SK-N-MC (cell line): ENCODE measurements at regions not wholly inside any gene's neighbourhood (a gene's known extent, or its start where the extent isn't known, plus 50 kb on each side); places are given as distances from the start of the nearest gene placed in this dataset.

ENCODE experiments used
- DNase-seq: peaks from one replicate; pipeline ENCODE4 v3.0.0-alpha.2; 2011; ENCODE audit warnings: low read depth, low spot score
- H3K27ac ChIP-seq: fragments of 200-600 bp; sonication (generic); 2 replicates; pipeline ENCODE4 v1.5.1; 2016; ENCODE audit warnings: mixed run types
- H3K36me3 ChIP-seq: fragments of 200-600 bp; sonication (generic); 2 replicates; pipeline ENCODE4 v1.6.1; 2017; ENCODE audit warnings: antibody characterized with exemption, low read length, mixed read lengths; ENCODE audit not compliant: insufficient read depth
- H3K4me3 ChIP-seq: fragments of 200-600 bp; sonication (generic); 2 replicates; pipeline ENCODE4 v1.5.1; 2016
- H3K9ac ChIP-seq: fragments of 200-600 bp; sonication (generic); 2 replicates; pipeline ENCODE4 v1.8.0; 2017; ENCODE audit warnings: mixed run types, mixed read lengths; ENCODE audit not compliant: insufficient read length
- H3K9me3 ChIP-seq: fragments of 200-600 bp; sonication (generic); 2 replicates; pipeline ENCODE4 v1.6.1; 2017; ENCODE audit warnings: low read depth, mild to moderate bottlenecking, antibody characterized with exemption, low read length, moderate library complexity, mixed read lengths
- EZH2 ChIP-seq: fragments of 200-600 bp; sonication (generic); IDR thresholded peaks from one replicate; pipeline ENCODE4 v1.6.1; 2017; ENCODE audit warnings: antibody characterized with exemption
- FOXP2 ChIP-seq: optimal IDR thresholded peaks from 2 replicates; pipeline ENCODE3; 2011; ENCODE audit warnings: mild to moderate bottlenecking, moderate library complexity; ENCODE audit not compliant: insufficient read depth; ENCODE audit errors: extremely low read length, control extremely low read depth
- POLR2AphosphoS5 ChIP-seq: IDR thresholded peaks from 2 replicates; pipeline ENCODE4 v1.6.1; 2012; ENCODE audit warnings: mild to moderate bottlenecking, low read depth, low read length, borderline replicate concordance

DNA sequence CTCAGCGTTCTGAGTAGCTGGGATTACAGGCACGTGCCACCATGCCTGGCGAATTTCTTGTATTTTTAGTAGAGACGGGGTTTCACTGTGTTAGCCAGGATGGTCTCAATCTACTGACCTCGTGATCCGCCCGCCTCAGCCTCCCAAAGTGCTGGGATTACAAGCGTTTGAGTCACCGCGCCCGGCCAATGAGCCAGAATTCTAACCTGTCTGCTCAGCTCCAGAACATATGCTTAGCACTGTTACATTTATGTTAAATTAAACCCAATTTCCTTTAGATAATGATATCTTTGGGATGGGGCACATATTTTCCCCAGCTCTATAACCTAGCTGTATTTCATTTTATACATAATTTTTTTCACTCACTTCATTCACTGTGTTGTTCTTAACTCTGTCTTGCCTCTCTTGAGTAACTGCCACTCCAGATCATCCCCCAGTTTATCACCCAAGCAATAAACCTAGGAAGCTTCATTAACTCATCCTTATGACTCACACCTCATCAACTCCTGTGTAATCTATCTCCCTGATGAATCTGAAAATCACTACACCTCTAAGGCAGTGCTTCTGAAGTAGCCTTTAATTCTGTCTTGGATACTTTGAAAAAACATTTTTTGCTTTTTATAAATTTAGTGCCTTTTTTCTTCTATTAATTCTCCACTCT lies 559.7 kb upstream of the ZWINT start:
- Histone ChIP-seq H3K9ac (no peak overlapping the region), H3K36me3 (no peaks in the 10 kb centered on the region), H3K4me3 (no peak overlapping the region), H3K9me3 (no peaks in the 10 kb centered on the region), H3K27ac (no peak overlapping the region)
- DNase-seq: no peak
- TF ChIP-seq POLR2AphosphoS5 (no peak), FOXP2 (no peak), EZH2 (no peak)

DNA sequence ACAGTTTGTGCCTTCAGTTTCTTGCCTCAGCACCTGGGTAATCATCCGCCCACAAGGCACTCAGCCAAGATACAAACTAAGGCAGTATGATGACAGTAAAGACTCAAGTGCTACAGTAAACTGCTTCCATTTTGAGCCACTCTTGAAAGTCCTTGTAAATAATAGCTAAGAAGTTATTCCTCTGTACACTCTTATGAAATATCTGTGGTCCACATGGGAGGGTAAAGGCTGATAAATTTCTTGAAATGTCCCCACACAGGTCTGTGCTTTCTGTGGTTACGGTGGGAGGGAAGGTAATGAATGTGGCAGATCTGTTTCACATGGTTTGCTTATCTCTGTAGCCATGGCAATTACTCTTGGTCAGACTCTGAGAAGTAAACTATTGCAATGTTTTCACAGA lies 551.0 kb upstream of the ZWINT start:
- DNase-seq: no peak
- Histone ChIP-seq H3K27ac (no peak overlapping the region), H3K36me3 (no peaks in the 10 kb centered on the region), H3K9ac (no peak overlapping the region), H3K4me3 (no peak overlapping the region), H3K9me3 (no peaks in the 10 kb centered on the region)
- TF ChIP-seq FOXP2 (no peak), EZH2 (no peak), POLR2AphosphoS5 (no peak)

DNA sequence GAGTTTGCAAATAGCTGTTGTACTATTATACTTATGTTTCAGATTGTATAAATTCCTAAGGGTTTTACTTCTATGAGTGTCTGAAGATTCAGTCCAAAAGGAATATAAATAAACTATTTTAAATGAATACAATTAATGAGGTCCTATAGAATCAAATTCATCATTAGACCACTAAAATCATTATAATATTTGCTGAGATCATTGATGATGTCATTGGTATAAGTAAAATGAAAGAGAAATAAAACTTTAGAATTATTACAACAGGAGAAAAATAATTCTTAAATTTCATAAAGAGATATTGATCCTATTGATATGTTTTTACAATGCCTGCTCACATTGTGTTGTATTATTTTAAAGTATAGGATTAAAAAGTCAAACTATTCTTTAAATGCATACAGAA lies 544.0 kb upstream of the ZWINT start:
- no peak overlapping the region for H3K9ac ChIP-seq
- no peaks in the 10 kb centered on the region for H3K36me3 ChIP-seq
- H3K27ac ChIP-seq: no peak overlapping the region
- no peak for DNase-seq
- no peak overlapping the region for H3K4me3 ChIP-seq
- H3K9me3 ChIP-seq: no peaks in the 10 kb centered on the region
- no peak for TF ChIP-seq EZH2

DNA sequence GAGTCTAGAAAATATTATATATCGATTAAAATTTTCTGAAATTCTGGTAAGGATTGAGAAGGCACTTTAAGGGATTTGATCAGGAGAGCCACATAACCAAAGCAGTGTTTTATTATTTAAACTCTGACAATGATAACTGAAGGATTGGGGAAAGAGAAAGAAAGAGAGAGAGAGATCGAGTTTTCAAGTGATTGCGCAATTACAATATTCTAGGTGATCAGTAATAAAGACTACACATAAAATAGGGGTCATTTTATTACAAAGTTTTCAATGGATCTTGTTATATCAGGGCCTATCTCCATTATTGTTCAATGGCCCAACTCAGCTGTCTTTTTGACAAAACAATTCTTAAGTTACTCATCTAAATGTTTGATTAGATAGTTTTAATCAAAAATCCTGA lies 541.5 kb upstream of the ZWINT start:
- H3K4me3 ChIP-seq: no peak overlapping the region
- H3K36me3 ChIP-seq: no peaks in the 10 kb centered on the region
- no peak overlapping the region for H3K27ac ChIP-seq
- TF ChIP-seq POLR2AphosphoS5 (no peak), FOXP2 (no peak), EZH2 (no peak)
- no peak overlapping the region for H3K9ac ChIP-seq
- no peaks in the 10 kb centered on the region for H3K9me3 ChIP-seq
- DNase-seq: no peak

DNA sequence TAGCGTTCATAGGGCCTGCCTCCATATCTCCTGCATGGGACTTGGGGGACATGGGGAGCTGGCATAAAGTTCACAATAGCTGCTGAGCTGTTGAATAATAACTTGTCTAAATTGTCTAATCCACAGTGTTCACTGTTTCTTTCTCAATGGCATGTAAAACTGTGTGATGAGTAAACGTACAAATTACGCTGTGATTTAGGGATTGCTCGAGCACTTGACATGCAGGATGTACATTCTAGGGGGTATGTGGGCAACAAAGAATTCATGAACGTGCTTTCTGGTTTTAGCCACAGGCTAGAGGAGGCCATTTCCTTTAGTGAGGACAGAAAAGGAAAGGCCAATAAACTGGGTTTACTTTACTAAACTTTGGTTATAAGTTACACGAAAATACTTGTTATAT lies 534.2 kb upstream of the ZWINT start:
- H3K36me3 ChIP-seq: no peaks in the 10 kb centered on the region
- no peak overlapping the region for H3K9ac ChIP-seq
- no peaks in the 10 kb centered on the region for H3K9me3 ChIP-seq
- H3K27ac ChIP-seq: no peak overlapping the region
- TF ChIP-seq EZH2: no peak
- no peak for DNase-seq
- H3K4me3 ChIP-seq: no peak overlapping the region

DNA sequence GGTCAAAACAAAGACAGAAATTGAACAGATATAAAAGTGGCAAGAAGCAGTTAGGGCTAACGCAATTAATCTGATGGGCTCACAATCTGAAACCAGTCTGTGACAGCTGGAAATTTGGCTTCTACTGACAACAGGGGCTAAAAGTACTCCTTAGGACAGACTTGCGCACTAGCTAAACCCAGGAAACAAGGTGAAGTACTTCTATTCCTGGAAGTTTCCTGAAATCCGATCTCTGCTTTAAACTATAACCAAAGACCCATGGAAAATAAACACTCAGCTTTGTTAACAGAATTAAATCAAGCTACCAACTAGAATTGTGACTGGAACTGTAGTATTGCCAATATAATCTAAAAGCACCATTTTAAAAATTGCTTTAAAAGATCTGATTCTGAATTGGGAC lies 520.2 kb upstream of the ZWINT start:
- no peak overlapping the region for H3K9ac ChIP-seq
- H3K4me3 ChIP-seq: no peak overlapping the region
- TF ChIP-seq POLR2AphosphoS5 (no peak), EZH2 (no peak), FOXP2 (no peak)
- no peak for DNase-seq
- H3K9me3 ChIP-seq: no peaks in the 10 kb centered on the region
- H3K27ac ChIP-seq: no peak overlapping the region
- no peaks in the 10 kb centered on the region for H3K36me3 ChIP-seq

DNA sequence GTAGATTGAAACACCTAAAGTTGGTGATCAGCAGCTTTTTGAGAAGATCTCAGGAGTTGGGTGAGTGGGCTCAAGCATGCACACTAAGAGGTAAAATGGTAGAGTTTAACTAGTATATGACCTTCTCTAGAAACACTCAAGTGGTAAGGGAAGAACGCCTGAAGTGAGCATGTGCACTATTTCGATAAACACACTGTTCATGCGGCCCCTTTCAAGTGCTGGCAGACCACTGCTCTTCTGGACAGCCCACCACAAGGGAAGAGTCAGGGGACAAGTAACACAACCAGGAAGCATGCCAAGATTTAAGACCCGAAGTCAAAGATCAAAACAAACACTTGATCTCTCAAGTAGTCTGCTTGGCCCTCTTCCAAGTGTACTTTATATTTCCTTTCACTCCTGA lies 519.5 kb upstream of the ZWINT start:
- Histone ChIP-seq H3K36me3 (no peaks in the 10 kb centered on the region), H3K9me3 (no peaks in the 10 kb centered on the region), H3K27ac (no peak overlapping the region), H3K9ac (no peak overlapping the region), H3K4me3 (no peak overlapping the region)
- DNase-seq: no peak
- TF ChIP-seq EZH2 (no peak), POLR2AphosphoS5 (no peak), FOXP2 (no peak)

DNA sequence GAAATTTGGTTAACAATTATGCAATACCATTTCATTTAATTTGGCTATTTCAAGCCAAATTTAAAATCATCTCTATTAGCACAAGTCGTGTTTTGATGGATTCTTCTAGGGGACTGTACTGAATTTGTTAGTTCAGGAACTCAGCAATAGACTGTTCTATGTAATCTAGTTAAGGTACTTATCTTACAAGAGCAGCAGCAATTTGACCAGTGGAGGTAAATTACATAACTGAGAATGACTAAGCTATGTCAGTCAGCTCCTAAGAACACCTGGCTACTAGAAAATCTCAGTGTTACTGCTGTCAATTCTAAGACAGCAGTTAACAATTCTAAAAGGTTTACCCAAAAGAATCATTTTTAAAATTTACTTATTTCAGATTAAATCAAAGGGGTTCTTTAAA lies 513.9 kb upstream of the ZWINT start:
- Histone ChIP-seq H3K9me3 (no peaks in the 10 kb centered on the region), H3K9ac (no peak overlapping the region), H3K4me3 (no peak overlapping the region), H3K27ac (no peak overlapping the region), H3K36me3 (no peaks in the 10 kb centered on the region)
- no peak for DNase-seq
- no peak for TF ChIP-seq FOXP2
- TF ChIP-seq EZH2: no peak
- TF ChIP-seq POLR2AphosphoS5: no peak

DNA sequence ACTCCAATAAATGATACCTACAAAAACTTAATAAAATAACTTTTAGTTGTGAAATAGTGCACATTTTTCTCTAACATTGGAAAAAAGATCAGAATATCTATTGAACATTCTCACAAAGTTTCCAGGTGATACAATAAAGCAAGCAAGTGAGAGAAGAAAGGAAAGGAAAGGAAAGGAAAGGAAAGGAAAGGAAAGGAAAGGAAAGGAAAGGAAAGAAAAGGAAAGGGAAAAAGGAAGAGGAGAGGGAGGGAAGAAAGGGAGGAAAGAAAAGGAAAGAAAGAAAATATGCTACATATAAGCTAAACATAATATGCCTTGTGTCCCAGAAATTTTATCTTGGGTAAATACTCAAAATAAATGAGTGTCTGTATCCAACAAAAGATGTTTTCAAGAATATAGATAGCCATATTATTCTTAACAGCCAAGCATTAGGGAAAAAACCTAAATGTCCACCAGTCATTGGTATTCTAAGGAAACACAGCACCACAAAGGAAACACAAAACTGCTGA lies 510.2 kb upstream of the ZWINT start:
- Histone ChIP-seq H3K27ac (no peak overlapping the region), H3K36me3 (no peaks in the 10 kb centered on the region), H3K9me3 (no peaks in the 10 kb centered on the region), H3K9ac (no peak overlapping the region), H3K4me3 (no peak overlapping the region)
- TF ChIP-seq POLR2AphosphoS5 (no peak), FOXP2 (no peak), EZH2 (no peak)
- DNase-seq: no peak

DNA sequence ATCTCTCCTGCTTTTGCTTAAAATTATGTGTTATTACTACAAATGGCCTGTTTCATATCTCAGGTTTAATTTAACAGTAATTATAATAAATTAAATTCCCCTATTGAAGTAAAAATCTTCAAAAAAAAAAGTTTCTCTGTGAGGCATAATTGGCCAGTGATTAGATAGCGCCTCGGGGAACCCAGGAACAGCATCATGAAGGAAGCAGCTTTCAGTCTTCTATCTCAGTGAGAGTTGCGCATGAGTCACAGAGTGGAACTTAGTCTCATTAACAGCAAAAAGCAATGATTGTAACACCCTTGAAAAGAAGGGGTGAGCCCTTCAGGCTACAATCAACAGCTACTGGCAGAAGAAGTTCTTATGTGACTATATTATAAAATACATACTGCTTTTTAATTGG lies 506.2 kb upstream of the ZWINT start:
- no peaks in the 10 kb centered on the region for H3K9me3 ChIP-seq
- H3K9ac ChIP-seq: no peak overlapping the region
- H3K36me3 ChIP-seq: no peaks in the 10 kb centered on the region
- TF ChIP-seq POLR2AphosphoS5 (no peak), EZH2 (no peak)
- no peak for DNase-seq
- no peak overlapping the region for H3K4me3 ChIP-seq
- no peak overlapping the region for H3K27ac ChIP-seq
